Neural progenitor cell (in vitro differentiated cells): ENCODE measurements at regions not wholly inside any gene's neighbourhood (a gene's known extent, or its start where the extent isn't known, plus 50 kb on each side); places are given as distances from the start of the nearest gene placed in this dataset.

Experiments used
- DNase-seq: peaks from one replicate; pipeline ENCODE4 v3.0.0-alpha.2; 2016; ENCODE audit warnings: low spot score
- H2AFZ ChIP-seq: fragments of 200-600 bp; sonication (generic); replicated peaks from 2 replicates; pipeline ENCODE4 v1.6.1; 2016; ENCODE audit warnings: antibody characterized with exemption
- H3F3A ChIP-seq: fragments of 200-600 bp; sonication (generic); 2 replicates; pipeline ENCODE4 v1.6.1; 2016; ENCODE audit warnings: antibody characterized with exemption, low read depth
- H3K27ac ChIP-seq: fragments of 200-600 bp; sonication (generic); 2 replicates; pipeline ENCODE4 v1.5.1; 2016; ENCODE audit warnings: mild to moderate bottlenecking
- H3K27me3 ChIP-seq: fragments of 200-600 bp; sonication (generic); 2 replicates; pipeline ENCODE4 v1.6.1; 2016; ENCODE audit warnings: mild to moderate bottlenecking, moderate library complexity
- H3K36me3 ChIP-seq: fragments of 200-600 bp; sonication (generic); 2 replicates; pipeline ENCODE4 v1.5.1; 2016
- H3K4me1 ChIP-seq: fragments of 200-600 bp; sonication (generic); 2 replicates; pipeline ENCODE4 v1.6.1; 2016; ENCODE audit warnings: mixed run types
- H3K4me2 ChIP-seq: fragments of 200-600 bp; sonication (generic); 2 replicates; pipeline ENCODE4 v1.6.1; 2016
- H3K4me3 ChIP-seq: fragments of 200-600 bp; sonication (generic); 2 replicates; pipeline ENCODE4 v1.5.1; 2016
- H3K79me2 ChIP-seq: fragments of 200-600 bp; sonication (generic); 2 replicates; pipeline ENCODE4 v1.6.1; 2016; ENCODE audit warnings: low read depth
- H3K9ac ChIP-seq: fragments of 200-600 bp; sonication (generic); 2 replicates; pipeline ENCODE4 v1.6.1; 2016
- H3K9me3 ChIP-seq: fragments of 200-600 bp; sonication (generic); 2 replicates; pipeline ENCODE4 v1.5.1; 2016; ENCODE audit warnings: low read depth
- H4K20me1 ChIP-seq: fragments of 200-600 bp; sonication (generic); 2 replicates; pipeline ENCODE4 v1.6.1; 2016; ENCODE audit warnings: low read depth
- H3K27ac Mint-ChIP-seq: 3 replicates; pipeline ENCODE4 v1.8.0; 2021; ENCODE audit warnings: mixed read lengths
- H3K27me3 Mint-ChIP-seq: 2 replicates; pipeline ENCODE4 v1.8.0; 2022; ENCODE audit warnings: low read depth, mild to moderate bottlenecking, inconsistent platforms, moderate library complexity, mixed read lengths; ENCODE audit not compliant: insufficient read depth
- H3K36me3 Mint-ChIP-seq: 3 replicates; pipeline ENCODE4 v1.8.0; 2021; ENCODE audit warnings: mixed read lengths
- H3K4me1 Mint-ChIP-seq: 3 replicates; pipeline ENCODE4 v1.8.0; 2021; ENCODE audit warnings: mixed read lengths
- H3K4me3 Mint-ChIP-seq: 3 replicates; pipeline ENCODE4 v1.8.0; 2021; ENCODE audit warnings: mild to moderate bottlenecking, moderate library complexity, mixed read lengths
- H3K9me3 Mint-ChIP-seq: 3 replicates; pipeline ENCODE4 v1.8.0; 2020; ENCODE audit warnings: mixed read lengths
- EZH2 ChIP-seq: fragments of 200-600 bp; sonication (generic); IDR thresholded peaks from 2 replicates; pipeline ENCODE4 v1.6.1; 2017; ENCODE audit warnings: antibody characterized with exemption, mild to moderate bottlenecking, moderate library complexity
- EZH2phosphoT487 ChIP-seq: fragments of 200-600 bp; sonication (generic); IDR thresholded peaks from 2 replicates; pipeline ENCODE4 v1.6.1; 2017; ENCODE audit warnings: antibody characterized with exemption
- TF ChIP-seq, protein P1 (sequence below): fragments of 200-600 bp; sonication (generic); IDR thresholded peaks from 2 replicates; pipeline ENCODE4 v1.5.1; 2017; ENCODE audit warnings: antibody characterized with exemption, mild to moderate bottlenecking

DNA sequence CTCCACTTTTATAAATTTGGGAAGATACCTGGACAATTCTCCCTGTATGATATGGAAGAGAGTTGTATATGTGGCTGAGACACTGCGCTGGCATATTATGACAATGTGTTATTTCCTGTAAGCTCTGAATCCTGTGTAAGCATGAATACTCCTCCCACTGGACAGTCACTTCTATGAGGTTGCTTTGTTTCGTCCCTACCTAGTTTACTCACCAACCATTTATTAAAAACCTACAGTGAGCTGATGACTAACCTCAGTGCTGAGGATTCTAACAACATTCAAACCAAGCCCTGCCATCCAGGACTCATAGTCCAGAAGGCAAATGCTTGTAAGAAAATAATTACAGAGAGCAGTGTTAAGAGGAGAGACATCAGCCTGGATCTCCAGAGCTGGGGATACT, 1632.9 kb upstream of the TENM3 start:
- H3K4me1 ChIP-seq: no peaks in the 10 kb centered on the region
- H3K27me3 Mint-ChIP-seq: no peaks in the 10 kb centered on the region
- H3K36me3 ChIP-seq: no peaks in the 10 kb centered on the region
- H3K4me3 ChIP-seq: no peak overlapping the region
- no peaks in the 10 kb centered on the region for H3K9me3 ChIP-seq
- H3K9me3 Mint-ChIP-seq: no peaks in the 10 kb centered on the region
- H3F3A ChIP-seq: no peaks in the 10 kb centered on the region
- no peak overlapping the region for H3K27ac ChIP-seq
- no peak overlapping the region for H3K4me3 Mint-ChIP-seq
- H3K27me3 ChIP-seq: no peaks in the 10 kb centered on the region
- H3K36me3 Mint-ChIP-seq: no peaks in the 10 kb centered on the region
- H3K9ac ChIP-seq: no peak overlapping the region
- TF ChIP-seq EZH2 (no peak), EZH2phosphoT487 (no peak)
- TF ChIP-seq, protein P1, sequence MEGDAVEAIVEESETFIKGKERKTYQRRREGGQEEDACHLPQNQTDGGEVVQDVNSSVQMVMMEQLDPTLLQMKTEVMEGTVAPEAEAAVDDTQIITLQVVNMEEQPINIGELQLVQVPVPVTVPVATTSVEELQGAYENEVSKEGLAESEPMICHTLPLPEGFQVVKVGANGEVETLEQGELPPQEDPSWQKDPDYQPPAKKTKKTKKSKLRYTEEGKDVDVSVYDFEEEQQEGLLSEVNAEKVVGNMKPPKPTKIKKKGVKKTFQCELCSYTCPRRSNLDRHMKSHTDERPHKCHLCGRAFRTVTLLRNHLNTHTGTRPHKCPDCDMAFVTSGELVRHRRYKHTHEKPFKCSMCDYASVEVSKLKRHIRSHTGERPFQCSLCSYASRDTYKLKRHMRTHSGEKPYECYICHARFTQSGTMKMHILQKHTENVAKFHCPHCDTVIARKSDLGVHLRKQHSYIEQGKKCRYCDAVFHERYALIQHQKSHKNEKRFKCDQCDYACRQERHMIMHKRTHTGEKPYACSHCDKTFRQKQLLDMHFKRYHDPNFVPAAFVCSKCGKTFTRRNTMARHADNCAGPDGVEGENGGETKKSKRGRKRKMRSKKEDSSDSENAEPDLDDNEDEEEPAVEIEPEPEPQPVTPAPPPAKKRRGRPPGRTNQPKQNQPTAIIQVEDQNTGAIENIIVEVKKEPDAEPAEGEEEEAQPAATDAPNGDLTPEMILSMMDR: no peak
- H3K4me1 Mint-ChIP-seq: peaks cover 2% of the 10 kb centered on the region
- no peak for DNase-seq
- H4K20me1 ChIP-seq: no peaks in the 10 kb centered on the region
- no peak overlapping the region for H3K4me2 ChIP-seq
- no peak overlapping the region for H3K27ac Mint-ChIP-seq
- no peak overlapping the region for H2AFZ ChIP-seq
- H3K79me2 ChIP-seq: no peaks in the 10 kb centered on the region

DNA sequence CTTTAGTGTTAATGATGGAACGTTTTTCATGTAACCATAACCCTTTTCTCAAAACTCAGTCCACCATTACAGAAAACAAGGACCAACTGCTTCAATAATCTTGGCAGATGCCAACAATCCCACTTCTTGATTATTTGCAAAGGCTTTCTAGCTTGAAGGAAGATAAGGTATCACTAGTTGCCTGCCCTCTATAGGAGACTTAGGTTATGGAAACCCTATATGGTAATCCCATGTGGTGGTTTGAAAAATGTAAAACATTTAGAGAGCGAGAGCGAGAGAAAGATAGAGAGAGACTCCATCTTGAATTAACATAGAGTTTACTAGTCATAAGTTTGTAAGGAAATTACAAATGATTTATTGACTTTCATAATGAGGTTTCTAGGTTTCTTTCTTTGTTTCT, 1627.5 kb upstream of the TENM3 start:
- Histone ChIP-seq H3K4me2 (no peak overlapping the region), H4K20me1 (no peaks in the 10 kb centered on the region), H3K79me2 (no peaks in the 10 kb centered on the region), H3K27ac (no peak overlapping the region), H3K4me3 (no peak overlapping the region), H3K27me3 (no peaks in the 10 kb centered on the region), H3K36me3 (no peaks in the 10 kb centered on the region), H2AFZ (no peak overlapping the region), H3K9me3 (no peaks in the 10 kb centered on the region), H3K9ac (no peak overlapping the region), H3F3A (no peaks in the 10 kb centered on the region), H3K4me1 (no peaks in the 10 kb centered on the region)
- Mint-ChIP-seq H3K36me3 (no peaks in the 10 kb centered on the region), H3K27ac (no peak overlapping the region), H3K4me1 (peaks cover 6% of the 10 kb centered on the region), H3K9me3 (no peaks in the 10 kb centered on the region), H3K4me3 (no peak overlapping the region), H3K27me3 (peaks cover 2% of the 10 kb centered on the region)
- TF ChIP-seq, protein P1: peak; percentile 42
- TF ChIP-seq EZH2 (no peak), EZH2phosphoT487 (no peak)
- DNase-seq: peak; percentile 9

DNA sequence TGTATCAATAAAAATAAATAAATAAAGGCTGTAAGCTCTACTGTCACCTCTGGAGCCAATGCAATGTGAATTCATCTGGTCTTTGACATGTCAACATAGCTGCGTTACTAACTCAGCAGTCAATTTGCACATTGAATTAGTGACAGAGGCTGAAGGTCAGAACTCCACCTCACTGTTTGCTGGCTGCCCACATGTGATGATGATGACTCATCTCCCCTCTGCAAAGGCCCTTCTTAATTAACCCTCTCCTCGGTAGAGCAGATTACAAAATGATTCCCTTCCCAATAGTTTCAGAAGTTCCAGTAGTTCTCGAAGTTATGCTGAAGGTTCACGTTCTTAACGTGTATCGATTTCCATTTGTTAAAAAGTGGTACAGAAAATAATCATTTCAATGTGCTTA, 1626.0 kb upstream of the TENM3 start:
- H3F3A ChIP-seq: no peaks in the 10 kb centered on the region
- no peak overlapping the region for H3K27ac ChIP-seq
- H3K79me2 ChIP-seq: no peaks in the 10 kb centered on the region
- no peaks in the 10 kb centered on the region for H3K36me3 Mint-ChIP-seq
- DNase-seq: no peak
- no peak overlapping the region for H3K4me3 ChIP-seq
- H3K4me3 Mint-ChIP-seq: no peak overlapping the region
- peaks cover 2% of the 10 kb centered on the region for H3K27me3 Mint-ChIP-seq
- no peaks in the 10 kb centered on the region for H3K27me3 ChIP-seq
- no peaks in the 10 kb centered on the region for H3K4me1 ChIP-seq
- H3K27ac Mint-ChIP-seq: peak overlapping the region; percentile 21
- H3K4me2 ChIP-seq: no peak overlapping the region
- H3K9me3 ChIP-seq: no peaks in the 10 kb centered on the region
- H3K9ac ChIP-seq: no peak overlapping the region
- H2AFZ ChIP-seq: no peak overlapping the region
- no peaks in the 10 kb centered on the region for H4K20me1 ChIP-seq
- H3K36me3 ChIP-seq: no peaks in the 10 kb centered on the region
- no peaks in the 10 kb centered on the region for H3K9me3 Mint-ChIP-seq
- H3K4me1 Mint-ChIP-seq: peaks cover 6% of the 10 kb centered on the region
- TF ChIP-seq EZH2 (no peak), EZH2phosphoT487 (no peak)
- TF ChIP-seq, protein P1: no peak
